Stomach (tissue), 8 donors: ENCODE measurements at regions not wholly inside any gene's neighbourhood (a gene's known extent, or its start where the extent isn't known, plus 50 kb on each side); places are given as distances from the start of the nearest gene placed in this dataset.
"Not testable (repeated sequence)": the region's sequence is repeated elsewhere in the genome, so short reads cannot be mapped to it uniquely, and the experiment has no call there.

Experiments
- DNase-seq, 2 donors: peaks; one replicate each; pipeline versions ENCODE4 v3.0.0 to v3.0.0-alpha.2; 2013 to 2019
- H3K27ac ChIP-seq, 5 donors: fragments of 200-600 bp in 4 of 5; sonication (generic) in 4 of 5; one replicate each; pipeline ENCODE4 v1.5.1; 2013 to 2019; ENCODE audit warnings: mild to moderate bottlenecking in 1 of 5, moderate library complexity in 1 of 5
- H3K27me3 ChIP-seq, 3 donors: fragments of 200-600 bp; sonication (generic); one replicate each; pipeline ENCODE4 v1.5.1; 2017 to 2019; ENCODE audit warnings: mixed run types in 1 of 3
- H3K36me3 ChIP-seq, 4 donors: fragments of 200-600 bp; sonication (generic); 1 replicate in 3 of 4; 2 replicates in 1 of 4; pipeline ENCODE4 v1.5.1; 2016 to 2019
- H3K4me1 ChIP-seq, 4 donors: fragments of 200-600 bp; sonication (generic); one replicate each; pipeline ENCODE4 v1.5.1; 2016 to 2019
- H3K4me3 ChIP-seq, 4 donors: fragments of 200-600 bp; sonication (generic) in 3 of 4; one replicate each; pipeline ENCODE4 v1.5.1; 2016 to 2019; ENCODE audit warnings: mild to moderate bottlenecking in 1 of 4
- H3K9me3 ChIP-seq, 4 donors: fragments of 200-600 bp; sonication (generic); one replicate each; pipeline ENCODE4 v1.5.1; 2016 to 2019
- EP300 ChIP-seq: sonication (generic); formaldehyde crosslinking; IDR thresholded peaks from one replicate; pipeline ENCODE4 v1.6.1; 2017; ENCODE audit warnings: antibody characterized with exemption
- POLR2A ChIP-seq, 4 donors: fragments of 450-650 bp; IDR thresholded peaks; one replicate each; pipeline ENCODE4 v1.6.1; 2016; ENCODE audit warnings: antibody characterized with exemption in 4 of 4, control low read depth in 2 of 4, mild to moderate bottlenecking in 1 of 4, moderate library complexity in 1 of 4
- POLR2AphosphoS5 ChIP-seq, 3 donors: sonication (generic); formaldehyde crosslinking; IDR thresholded peaks; one replicate each; pipeline ENCODE4 v1.6.1; 2016; ENCODE audit warnings: antibody characterized with exemption in 3 of 3
- WGBS, 5 donors: extraction: QIAGEN DNeasy Blood & Tissue Kit in 3 of 5; methylation state at CpG; one replicate each; pipeline versions ENCODE4 v1.1.5 to v1.1.7; 2013 to 2018; 5-methylcytosine and 5-hydroxymethylcytosine counted together
- intact Hi-C: fragments of 100-400 bp; cut with DNase I; formaldehyde crosslinking; loops from one replicate; pipeline ENCODE4 v1.15.1; 2023; ENCODE audit warnings: low total_unique reads
- TF ChIP-seq, protein P1 (sequence below), 7 experiments: fragments of 450-650 bp in 4 of 7; fragments of 200-600 bp in 3 of 7; sonication (generic) in 3 of 7; IDR thresholded peaks; one replicate each; pipeline ENCODE4 v1.5.1; 2016 to 2019; ENCODE audit warnings: antibody characterized with exemption in 7 of 7, control low read depth in 2 of 7, mild to moderate bottlenecking in 1 of 7
- donor health status: healthy with polysubstance abuse.
- donor health status: Bipolar disorder and iron deficiency.
- donor health status: healthy.

- H3K9me3 ChIP-seq: peaks cover 0 to 21% (median 18%) of the 10 kb centered on the region in 4 donors
- H3K27me3 ChIP-seq: no peaks in the 10 kb centered on the region
- DNase-seq: no peak
- WGBS, 5 donors: 88 to 96% (median 91%) methylated on average over 1 of the region's 1 CpG
- no peaks in the 10 kb centered on the region for H3K4me1 ChIP-seq
- no peaks in the 10 kb centered on the region for H3K36me3 ChIP-seq
- no peak overlapping the region for H3K27ac ChIP-seq
- no peak for TF ChIP-seq EP300
- TF ChIP-seq POLR2A (IDR thresholded peaks at IDR 0.05): no peak
- TF ChIP-seq POLR2AphosphoS5 (IDR thresholded peaks at IDR 0.05): no peak
- TF ChIP-seq, protein P1, sequence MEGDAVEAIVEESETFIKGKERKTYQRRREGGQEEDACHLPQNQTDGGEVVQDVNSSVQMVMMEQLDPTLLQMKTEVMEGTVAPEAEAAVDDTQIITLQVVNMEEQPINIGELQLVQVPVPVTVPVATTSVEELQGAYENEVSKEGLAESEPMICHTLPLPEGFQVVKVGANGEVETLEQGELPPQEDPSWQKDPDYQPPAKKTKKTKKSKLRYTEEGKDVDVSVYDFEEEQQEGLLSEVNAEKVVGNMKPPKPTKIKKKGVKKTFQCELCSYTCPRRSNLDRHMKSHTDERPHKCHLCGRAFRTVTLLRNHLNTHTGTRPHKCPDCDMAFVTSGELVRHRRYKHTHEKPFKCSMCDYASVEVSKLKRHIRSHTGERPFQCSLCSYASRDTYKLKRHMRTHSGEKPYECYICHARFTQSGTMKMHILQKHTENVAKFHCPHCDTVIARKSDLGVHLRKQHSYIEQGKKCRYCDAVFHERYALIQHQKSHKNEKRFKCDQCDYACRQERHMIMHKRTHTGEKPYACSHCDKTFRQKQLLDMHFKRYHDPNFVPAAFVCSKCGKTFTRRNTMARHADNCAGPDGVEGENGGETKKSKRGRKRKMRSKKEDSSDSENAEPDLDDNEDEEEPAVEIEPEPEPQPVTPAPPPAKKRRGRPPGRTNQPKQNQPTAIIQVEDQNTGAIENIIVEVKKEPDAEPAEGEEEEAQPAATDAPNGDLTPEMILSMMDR (IDR thresholded peaks at IDR 0.05): no peak
- intact Hi-C loops: no loop called here
- no peak overlapping the region for H3K4me3 ChIP-seq
Measured at GRCh38 chr4:124066595-124066994, 645.9 kb downstream of the ANKRD50 start.

DNA sequence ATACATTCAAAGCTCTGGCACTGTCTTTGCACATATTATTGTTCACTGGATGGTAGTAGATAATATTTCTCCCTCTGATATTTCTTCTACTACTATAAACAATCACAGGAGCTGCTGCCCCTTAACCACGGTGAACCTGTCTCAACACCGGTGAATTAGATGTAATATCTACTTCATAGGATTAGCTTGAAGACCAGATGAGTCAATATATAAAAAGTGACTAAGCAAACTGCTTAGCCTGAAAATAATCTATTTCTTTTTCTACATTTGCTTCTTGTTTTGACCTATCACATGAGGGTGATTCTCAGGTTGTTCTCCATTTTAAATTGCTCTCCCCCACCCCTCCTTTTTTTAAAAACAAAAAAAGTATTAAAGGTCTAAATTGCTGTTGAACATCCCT lies 645.5 kb downstream of the ANKRD50 start:
- Histone ChIP-seq H3K9me3 (peaks cover 0 to 26% (median 20%) of the 10 kb centered on the region in 4 donors), H3K4me1 (no peaks in the 10 kb centered on the region), H3K4me3 (no peak overlapping the region), H3K27me3 (no peaks in the 10 kb centered on the region), H3K36me3 (no peaks in the 10 kb centered on the region), H3K27ac (no peak overlapping the region)
- intact Hi-C loops: no loop called here
- no peak for DNase-seq
- TF ChIP-seq POLR2A (IDR thresholded peaks at IDR 0.05) (no peak), EP300 (no peak), POLR2AphosphoS5 (IDR thresholded peaks at IDR 0.05) (no peak)
- TF ChIP-seq, protein P1 (IDR thresholded peaks at IDR 0.05): no peak
- 76 to 90% (median 83%) methylated on average over 2 of the region's 2 CpGs for WGBS, 5 donors

GRCh38 chr4:124070688-124071484 lies 641.6 kb downstream of the ANKRD50 start:
- Histone ChIP-seq H3K27me3 (no peaks in the 10 kb centered on the region), H3K4me3 (no peak overlapping the region), H3K36me3 (no peaks in the 10 kb centered on the region), H3K4me1 (no peaks in the 10 kb centered on the region), H3K9me3 (peaks cover 0 to 53% (median 32%) of the 10 kb centered on the region in 4 donors), H3K27ac (no peak overlapping the region)
- TF ChIP-seq POLR2A (IDR thresholded peaks at IDR 0.05): no peak
- TF ChIP-seq EP300: no peak
- no peak for TF ChIP-seq POLR2AphosphoS5 (IDR thresholded peaks at IDR 0.05)
- TF ChIP-seq, protein P1 (IDR thresholded peaks at IDR 0.05): no peak
- WGBS, 5 donors: 85 to 97% (median 91%) methylated on average over 3 of the region's 3 CpGs
- intact Hi-C loops: no loop called here
- DNase-seq: no peak

DNA sequence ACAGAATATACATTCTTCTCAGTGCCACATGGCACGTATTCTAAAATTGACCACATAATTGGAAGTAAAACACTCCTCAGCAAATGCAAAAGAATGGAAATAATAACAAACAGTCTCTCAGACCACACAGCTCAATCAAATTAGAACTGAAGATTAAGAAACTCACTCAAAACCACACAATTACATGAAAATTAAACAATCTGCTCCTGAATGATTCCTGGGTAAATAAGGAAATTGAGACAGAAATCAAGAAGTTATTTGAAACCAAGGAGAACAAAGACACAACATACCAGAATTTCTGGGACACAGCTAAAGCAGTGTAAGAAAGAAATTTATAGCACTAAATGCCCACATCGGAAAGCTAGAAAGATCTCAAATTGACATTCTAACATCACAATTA lies 637.3 kb downstream of the ANKRD50 start:
- peaks cover 0 to 52% (median 29%) of the 10 kb centered on the region in 4 donors for H3K9me3 ChIP-seq
- H3K27me3 ChIP-seq, H3K27ac ChIP-seq, H3K4me1 ChIP-seq, DNase-seq, H3K36me3 ChIP-seq, H3K4me3 ChIP-seq, intact Hi-C loops: not testable (repeated sequence)
- WGBS, 5 donors: 73 to 94% (median 79%) methylated on average over 2 of the region's 2 CpGs

DNA sequence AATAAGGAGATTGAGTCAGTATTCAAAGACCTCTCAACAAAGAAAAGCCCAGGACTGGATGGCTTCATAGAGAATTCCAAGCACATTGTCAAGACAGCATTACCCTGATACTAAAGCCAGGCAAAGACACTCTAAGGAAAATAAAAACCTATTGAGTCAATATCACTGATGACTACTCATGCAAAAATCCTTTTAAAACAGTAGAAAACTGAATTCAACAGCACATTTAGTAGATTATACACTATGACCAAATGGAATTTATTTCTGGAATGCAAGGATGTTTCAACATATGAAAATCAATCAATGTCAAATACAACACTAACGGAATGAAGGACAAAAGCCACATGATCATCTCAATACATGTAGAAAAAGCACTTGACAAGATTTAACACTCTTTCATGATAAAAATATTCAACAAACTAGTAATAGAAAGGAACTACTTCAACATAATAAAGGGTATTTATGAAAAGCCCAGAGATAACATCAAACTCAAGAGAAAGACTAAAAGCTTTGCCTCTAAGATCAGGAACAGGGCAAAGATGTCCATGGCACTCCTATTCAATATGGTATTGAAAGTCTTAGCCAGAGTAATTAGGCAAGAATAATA lies 633.3 kb downstream of the ANKRD50 start:
- no peak for DNase-seq
- H3K9me3 ChIP-seq: peaks cover 0 to 24% (median 9%) of the 10 kb centered on the region in 4 donors
- TF ChIP-seq POLR2A (IDR thresholded peaks at IDR 0.05): no peak
- TF ChIP-seq EP300: no peak
- TF ChIP-seq, protein P1 (IDR thresholded peaks at IDR 0.05): no peak
- no peak for TF ChIP-seq POLR2AphosphoS5 (IDR thresholded peaks at IDR 0.05)
- WGBS, 5 donors: 76 to 92% (median 86%) methylated on average over 1 of the region's 1 CpG
- H3K27me3 ChIP-seq: no peaks in the 10 kb centered on the region
- no peak overlapping the region for H3K27ac ChIP-seq
- no peaks in the 10 kb centered on the region for H3K4me1 ChIP-seq
- intact Hi-C loops: no loop called here
- H3K4me3 ChIP-seq: no peak overlapping the region
- H3K36me3 ChIP-seq: no peaks in the 10 kb centered on the region
